NCI-H187 treated with DMSO at 0.1 percent for 48 hours (cell line): ENCODE measurements at regions not wholly inside any gene's neighbourhood (a gene's known extent, or its start where the extent isn't known, plus 50 kb on each side); places are given as distances from the start of the nearest gene placed in this dataset.

Experiments used
- DNase-seq: peaks from one replicate; lab custom pipeline; 2025; lab: John Stamatoyannopoulos, UW

DNA sequence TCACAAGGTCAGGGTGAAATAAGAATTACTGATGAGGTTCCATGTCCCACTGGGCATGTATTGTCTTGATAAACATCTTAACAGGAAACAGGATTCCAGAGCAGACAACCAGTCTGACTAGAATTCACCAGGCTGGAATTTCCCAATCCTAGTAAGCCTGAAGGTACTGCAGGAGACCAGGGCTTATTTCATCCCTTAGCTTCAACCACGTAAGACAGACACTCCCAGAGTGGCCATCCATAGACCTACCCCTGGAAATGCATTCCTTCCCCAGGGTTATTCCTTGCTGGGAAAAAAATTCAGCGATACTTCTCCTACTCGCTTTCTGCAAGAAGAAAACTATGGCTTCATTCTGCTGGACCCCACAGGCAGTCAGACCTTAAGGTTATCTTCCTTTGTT lies 785.4 kb downstream of the NR2F1-AS1 start:
- no peak for DNase-seq

DNA sequence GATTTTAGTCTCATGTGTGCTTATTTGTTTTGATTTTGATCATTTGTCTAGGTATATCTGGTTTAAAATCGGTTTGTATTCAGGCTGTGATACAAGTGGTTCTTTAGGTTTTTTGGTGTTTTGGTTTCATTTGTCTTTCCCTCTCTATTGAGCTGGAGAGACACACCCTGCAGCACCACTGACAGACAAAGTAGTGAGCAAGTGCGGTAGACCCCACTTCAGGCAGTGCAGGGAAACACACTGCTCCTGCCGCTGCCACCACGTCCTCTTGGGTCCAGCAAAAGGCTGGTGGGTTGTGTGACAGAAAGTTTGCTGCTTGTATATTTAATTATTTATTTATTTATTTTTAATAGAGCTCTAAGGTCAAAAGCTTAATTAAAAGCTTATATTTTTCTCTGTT lies 801.0 kb downstream of the NR2F1-AS1 start:
- no peak for DNase-seq

DNA sequence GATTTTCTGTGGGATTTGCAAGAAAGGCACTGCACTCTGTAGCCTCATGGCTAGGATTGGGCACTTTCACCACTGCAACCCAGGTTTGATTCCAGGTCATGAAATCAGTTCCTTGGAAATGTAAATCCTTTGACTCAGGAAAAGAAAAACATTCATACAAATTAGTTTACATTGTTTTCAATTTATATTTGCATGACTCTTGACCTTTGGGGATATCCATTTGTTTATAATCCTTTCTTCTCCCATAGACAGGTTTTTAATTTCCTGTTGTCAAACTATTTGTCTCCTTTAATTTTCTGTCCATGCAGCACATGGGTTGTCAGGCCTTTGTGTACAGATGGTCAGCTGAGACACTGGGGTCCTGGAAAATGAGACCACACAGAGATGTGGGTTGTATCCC lies 801.5 kb downstream of the NR2F1-AS1 start:
- no peak for DNase-seq

DNA sequence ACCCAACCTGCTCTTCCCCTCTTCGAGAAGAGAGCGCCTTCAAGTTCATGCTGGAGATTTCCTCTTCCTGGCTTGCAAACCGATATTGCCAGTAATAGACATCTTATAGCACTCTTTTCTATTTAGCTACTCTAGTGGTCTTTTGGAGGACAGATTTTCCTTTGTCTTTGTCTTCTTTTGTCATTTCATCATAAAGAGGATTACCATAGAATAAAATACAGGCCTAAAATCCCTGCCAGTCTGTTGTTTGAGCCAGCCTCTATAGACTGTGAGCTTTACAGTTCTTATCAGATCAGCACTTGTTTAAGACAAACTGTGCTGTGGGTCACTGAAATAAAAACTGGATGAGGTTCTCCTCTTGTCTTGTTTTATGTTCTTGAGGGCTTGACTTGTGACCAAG lies 802.8 kb downstream of the NR2F1-AS1 start:
- DNase-seq, result no peak

DNA sequence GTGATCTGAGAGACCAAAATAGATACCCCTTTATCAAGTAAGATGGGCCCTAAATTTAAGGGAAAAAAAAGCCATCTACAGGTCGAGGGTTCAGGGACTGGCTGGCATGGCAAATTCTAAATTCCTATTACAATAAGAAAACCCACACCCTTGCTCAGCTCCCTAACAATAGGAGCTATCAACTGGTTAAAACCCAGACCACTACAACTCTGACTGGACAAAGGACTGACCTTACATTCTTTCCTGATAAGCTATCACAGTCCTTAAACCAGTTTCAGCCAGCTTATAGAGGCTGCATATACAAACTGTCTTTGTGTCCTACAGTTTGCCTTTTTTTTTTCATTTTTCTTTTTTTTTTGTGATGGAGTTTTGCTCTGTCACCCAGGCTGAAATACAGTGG lies 803.6 kb downstream of the NR2F1-AS1 start:
- no peak for DNase-seq

DNA sequence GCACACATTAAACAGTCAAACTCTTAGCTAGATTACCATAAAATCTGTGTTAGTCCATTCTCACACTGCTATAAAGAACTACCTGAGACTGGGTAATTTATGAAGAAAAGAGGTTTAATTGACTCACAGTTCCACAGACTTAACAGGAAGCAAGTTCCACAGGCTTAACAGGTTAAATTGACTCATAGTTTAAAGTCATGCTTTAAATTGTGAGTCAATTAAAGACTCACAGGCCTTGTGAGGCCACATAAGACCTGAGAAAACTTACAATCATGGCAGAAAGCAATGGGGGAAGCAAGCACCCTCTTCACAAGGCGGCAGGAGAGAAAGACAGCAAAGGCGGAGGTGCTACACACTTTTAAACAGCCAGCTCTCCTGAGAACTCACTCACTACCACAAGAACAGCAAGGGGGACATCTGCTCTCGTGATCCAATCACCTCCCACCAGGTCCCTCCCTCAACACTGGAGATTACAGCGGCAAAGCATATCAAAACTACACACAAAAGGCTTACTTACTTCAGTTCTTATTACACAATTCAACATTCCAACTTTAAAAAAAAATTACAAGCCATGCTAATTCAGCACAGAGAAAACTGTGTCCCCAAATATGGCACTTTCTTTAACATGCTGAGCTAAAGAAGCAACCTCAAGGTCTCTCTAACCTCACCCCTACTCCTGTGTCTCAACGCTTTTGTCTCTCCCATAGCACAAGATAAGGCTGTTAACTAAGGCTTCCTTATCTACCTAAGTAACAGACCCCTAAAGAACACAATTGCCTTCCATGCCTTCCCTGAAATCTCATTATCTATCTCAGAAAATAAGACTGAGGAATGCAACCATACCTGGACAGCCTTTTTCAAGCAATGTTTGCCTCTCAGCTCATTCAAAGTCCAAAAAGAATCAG lies 805.1 kb downstream of the NR2F1-AS1 start:
- no peak for DNase-seq

DNA sequence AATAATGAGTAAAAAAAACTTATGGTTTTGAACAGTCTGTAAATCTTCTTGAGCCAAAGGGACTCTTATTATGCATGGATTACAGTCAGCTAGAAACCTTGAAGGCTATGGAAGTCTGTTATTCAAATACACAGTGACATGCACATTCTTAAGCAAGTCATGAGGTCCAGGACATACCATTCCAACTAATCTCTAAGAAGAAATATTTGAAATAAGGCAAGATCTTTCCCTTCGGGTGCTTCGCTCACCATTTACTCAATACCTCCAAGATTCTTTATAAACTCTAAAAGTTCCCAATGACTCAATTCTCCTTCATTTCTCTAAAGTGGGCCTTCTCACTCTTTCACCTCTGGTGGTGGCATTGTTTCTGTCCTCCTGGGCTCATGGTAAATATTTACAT lies 811.0 kb downstream of the NR2F1-AS1 start:
- no peak for DNase-seq

DNA sequence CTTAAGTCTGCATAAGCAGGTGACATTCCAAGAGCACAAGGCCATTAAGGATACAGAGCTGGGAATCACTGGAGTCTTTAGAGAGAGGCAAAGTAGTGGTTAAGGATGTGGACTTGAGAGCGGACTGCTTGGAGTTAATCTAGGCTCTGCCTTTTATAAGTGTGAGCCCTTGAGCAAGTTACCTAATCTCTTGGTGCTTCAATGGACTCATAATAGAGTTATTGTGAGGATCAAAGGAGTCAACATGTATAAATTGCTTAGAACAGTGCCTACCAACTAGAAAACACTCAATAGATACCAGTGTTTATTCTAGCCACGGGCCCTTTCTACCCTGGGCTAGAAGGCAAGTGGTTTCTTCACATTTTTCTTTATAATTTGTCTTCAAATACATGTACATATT lies 819.4 kb downstream of the NR2F1-AS1 start:
- no peak for DNase-seq

DNA sequence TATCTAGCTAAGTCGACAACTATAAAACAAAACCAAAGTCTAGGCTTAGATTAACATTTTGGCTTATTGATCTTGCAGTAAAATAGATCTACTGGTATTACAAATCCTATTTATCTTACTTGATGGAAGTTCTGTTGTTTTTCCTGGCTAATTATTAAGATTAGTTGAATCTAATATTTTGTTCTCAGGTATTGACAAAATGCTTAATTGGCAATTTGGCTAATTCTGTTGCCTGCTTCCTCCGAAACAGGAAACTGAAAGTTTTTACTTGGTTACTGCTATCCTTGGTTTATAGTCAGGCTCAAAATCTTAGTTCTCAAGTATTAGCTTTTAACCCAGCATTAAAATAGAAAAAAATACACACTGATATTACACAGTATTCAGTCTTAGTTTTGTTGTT lies 820.5 kb downstream of the NR2F1-AS1 start:
- no peak for DNase-seq

DNA sequence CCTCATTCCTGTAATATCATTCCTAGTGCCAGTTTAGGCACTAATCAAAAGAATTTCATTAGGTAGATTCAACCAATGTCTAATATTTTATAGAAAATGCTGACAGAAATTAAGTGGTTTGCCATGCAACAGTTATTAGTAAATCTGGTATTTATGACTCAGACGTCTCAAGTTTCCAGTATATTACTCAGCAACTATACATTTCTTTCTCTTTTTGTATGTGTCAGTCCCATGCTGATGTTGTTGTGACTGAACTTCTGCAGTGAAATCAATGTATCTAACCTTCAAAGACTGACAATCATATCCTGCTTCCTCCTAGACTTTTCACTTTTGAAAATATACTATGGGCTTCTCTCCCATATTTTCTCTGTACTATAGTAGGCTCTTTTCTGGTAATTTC lies 822.5 kb downstream of the NR2F1-AS1 start:
- DNase-seq, result no peak

DNA sequence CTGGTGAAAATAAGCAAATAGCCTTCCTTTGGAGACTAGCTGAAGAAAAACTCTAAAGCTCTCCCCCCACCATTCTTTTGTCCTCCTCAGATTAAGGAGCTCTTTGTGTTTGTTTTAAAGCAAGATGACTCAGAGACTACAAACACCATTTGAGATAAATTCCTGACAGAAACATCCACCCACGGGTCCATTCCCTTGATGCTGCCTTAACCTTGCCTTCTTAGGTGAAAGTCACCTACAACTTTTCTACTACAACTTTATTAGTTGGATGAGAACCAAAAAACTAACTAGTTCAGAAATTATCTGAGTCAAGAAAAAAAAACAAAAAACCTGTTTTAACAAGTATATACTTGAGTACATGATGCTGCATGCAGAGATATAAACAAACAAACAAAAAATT lies 831.1 kb downstream of the NR2F1-AS1 start:
- no peak for DNase-seq

DNA sequence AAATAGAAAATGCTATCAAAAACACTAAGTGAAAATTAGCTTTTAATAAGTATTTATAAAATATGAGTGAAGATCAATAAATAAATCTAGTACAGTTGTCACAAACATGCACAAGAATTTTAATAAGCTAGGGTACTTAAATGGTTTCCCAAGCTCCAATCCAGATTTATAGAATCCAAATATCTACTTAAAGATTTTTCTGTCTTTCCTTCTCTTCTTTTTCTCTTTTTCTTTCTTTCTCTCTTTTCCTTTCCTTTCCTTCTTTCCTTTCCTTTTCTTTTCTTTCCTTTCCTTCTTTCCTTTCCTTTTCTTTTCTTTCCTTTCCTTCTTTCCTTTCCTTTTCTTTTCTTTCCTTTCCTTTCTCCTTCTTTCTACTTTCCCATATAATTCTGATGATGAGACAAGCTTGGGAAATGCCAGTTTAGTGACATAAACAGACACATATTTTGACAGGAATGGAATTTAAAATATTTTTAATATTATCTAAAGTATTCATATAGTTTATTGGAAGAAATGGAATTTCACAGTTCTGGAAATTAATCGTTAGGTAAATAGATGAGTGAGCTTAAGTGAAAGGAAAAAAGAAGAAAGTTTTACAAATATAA lies 832.8 kb downstream of the NR2F1-AS1 start:
- no peak for DNase-seq

DNA sequence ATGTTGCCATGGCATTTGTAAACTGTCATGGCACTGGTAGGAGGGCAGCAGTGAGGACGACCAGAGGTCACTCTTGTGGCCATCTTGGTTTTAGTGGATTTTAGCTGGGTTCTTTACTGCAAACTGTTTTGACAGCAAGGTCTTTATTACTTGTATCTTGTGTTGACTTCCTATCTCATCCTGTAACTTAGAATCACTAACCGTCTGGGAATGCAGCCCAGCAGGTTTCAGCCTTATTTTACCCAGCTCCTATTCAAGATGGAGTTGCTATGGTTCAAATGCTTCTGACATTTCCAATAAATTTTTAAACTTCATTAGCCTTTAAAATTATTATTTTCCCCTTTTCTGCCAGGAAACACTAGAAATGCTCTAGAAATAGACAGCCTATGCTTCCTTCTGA lies 839.1 kb downstream of the NR2F1-AS1 start:
- DNase-seq, result no peak

DNA sequence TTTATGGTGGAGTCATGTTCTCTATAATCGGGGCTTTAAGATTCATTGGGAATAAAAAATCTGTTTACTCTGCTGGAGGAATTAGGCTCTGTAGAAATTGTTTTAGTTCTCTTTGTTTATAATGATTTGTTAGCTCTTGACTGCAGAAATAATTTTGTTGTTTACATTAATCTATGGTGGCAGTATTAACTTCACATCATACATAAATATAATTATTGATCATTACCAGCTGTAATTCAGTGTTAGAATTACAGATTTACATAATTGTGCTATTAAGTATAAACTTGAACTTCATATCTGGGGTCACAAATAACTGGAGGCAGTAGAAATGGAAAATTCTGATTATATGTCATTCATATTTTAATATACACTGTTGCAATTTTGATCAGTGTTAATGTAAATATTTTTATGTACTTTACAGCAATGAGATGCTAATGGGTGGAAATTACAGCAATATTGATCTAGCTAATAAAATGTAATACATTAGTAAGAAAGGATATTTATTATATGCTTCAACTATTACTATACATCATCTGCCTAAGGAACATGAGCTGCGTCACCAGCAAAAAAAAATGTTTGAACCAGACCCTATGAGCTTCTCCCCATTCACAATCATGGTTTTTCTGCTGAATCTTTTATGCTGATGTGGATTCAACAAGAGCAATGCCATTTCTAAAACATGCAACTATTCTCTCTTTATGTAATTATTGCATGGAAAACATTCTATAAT lies 846.6 kb downstream of the NR2F1-AS1 start:
- no peak for DNase-seq

DNA sequence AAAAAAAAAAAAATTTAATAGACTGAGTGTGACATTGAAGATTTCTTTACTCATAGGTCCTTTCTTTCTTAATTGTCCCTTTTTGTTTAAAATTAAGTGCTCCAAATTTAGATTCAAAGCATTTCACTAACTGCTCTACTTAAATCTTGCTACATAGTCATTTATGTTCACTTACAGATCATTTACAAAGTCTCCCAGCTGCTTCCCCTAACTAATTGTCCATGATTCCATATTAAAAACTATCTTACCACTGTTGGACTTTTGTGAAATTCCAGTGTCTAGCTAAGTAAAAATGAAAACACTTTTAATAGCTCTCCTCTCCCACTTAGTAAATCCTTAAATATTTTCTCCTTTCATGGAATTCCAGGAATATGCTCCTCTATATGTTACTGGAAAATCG lies 850.5 kb downstream of the NR2F1-AS1 start:
- no peak for DNase-seq

DNA sequence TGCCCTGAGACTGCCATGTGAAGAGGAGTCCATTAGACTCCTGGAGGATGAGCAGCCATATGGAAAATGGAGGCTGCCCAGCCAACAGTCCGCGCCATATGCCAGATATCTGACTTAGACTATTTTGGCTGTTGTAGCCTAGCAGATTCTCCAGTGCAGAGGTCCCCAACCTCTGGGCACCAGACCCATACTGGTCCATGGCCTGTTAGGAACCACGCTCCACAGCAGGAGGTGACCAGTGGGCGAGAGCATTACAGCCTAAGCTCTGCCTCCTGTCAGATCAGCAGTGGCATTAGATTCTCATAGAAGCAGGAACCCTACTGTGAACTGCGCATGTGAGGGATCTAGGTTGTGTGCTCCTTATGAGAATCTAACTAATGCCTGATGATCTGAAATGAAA lies 851.9 kb downstream of the NR2F1-AS1 start:
- no peak for DNase-seq

DNA sequence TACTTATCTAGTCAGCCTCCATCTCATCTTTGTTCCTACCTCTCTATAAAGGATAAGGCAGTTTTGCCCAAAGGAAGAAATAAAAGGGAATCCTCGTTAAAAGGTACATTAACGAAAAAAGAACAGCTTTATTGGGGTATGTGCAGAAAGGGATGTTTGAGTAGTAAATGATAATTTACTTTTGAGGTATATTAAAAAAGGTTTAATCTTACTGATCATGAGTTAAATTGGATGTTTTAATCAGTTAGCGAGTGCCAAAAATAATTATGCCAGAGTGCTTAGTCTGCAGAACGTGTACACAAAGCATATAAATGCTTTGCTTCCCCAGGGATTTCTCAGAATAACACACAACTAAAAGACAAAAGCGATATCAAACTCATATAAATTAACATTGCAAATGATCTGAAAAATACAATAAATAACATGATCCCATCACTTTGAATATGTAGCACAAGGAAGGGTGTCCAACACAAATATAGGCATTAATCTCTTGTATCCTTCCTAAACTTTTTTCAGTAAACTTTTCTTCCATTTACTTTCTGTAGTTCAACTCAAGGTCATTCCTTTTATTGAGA lies 865.0 kb downstream of the NR2F1-AS1 start:
- no peak for DNase-seq

DNA sequence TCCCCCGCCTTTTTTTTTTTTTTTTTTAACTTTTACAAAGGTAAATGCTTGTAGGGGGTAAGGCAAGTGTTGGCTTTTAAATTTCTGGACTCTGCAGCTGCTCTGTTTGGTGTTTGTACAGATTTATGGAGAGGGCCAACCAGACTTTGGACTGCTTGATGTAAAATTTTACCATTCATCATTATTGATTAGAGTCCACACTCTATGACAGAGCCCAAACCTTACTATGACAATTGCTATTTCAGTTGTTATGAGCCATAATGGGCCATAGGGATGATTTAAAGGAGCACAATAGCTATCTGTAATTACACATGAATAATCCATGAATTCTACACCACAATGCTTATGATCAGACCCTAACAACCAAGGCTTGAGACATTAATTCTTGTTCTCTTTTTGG lies 867.2 kb downstream of the NR2F1-AS1 start:
- DNase-seq, result no peak

DNA sequence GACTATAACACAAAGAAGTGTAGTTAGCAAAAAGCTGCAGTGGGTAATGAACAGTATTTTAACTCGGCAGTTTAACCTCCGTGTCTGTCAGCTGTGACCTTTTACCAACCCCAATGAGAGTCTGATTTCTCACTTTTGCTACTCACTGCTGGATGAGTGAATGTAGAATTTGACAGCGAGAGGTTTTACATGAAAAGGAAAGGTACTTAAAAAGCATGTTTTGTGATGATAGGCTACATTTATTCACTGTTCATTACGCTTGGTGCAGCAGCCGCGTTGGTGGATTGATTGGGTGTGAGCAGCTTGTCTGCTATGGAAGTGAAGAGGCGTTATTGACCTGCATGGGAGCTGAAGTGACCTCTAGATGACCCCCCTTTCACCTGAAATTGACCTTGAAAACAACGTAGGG lies 867.7 kb downstream of the NR2F1-AS1 start:
- no peak for DNase-seq

DNA sequence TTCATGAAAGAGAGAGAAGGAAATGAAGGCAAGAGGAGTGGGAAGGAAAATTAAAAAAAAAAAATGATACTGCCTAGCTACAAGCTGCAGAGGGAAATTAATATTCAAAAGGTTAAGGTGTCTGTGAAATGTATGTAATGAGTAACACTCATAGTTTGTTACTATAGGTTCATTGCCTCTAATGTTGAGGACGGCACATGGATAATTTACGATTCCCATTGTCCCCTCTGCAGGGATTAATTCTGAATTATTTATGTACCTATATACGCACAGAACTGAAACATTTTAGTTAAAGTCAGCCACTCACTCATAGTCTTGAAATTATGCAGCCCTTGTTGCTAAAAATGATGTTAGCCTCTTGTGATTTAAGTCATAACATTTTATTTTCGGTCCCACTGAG lies 869.1 kb downstream of the NR2F1-AS1 start:
- DNase-seq, result no peak

DNA sequence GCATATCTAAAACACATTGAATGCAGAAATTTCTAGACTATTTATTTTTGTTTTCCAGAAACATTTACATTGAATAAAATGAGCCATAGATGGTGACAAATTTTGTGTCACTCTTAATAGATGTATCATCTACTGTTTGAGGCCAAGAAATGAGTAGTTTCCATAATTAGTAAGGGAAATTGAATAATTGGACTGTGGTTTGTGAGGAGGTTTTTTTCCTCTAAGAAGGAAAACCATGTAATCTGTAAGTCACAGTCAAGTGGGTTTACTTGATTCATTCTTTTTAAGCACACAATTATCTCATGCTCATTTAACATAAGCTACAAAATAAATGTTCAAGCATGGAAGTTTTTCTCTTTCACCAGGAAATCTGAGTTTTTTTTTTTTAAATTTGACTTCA lies 876.4 kb downstream of the NR2F1-AS1 start:
- DNase-seq, result no peak

DNA sequence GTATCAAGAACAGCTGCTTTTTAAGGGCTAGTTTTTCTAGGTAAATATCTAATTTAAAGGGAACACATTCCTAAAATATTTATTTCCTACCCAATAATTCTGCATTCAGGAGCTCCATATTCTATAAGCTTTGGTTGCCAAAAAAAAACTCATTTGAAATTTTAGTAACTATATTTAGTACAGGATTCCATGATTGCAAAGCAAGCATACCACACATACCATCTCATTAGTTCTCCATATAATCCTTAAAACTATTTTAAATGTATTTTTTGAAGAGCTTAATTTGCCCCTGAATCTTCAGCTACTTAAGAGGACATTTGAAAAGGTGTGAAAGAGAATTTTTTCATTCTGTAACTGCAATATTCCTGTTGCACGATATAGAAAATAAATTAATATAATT lies 877.0 kb downstream of the NR2F1-AS1 start:
- DNase-seq, result no peak
